Sigmoid colon (tissue), 4 donors: ENCODE measurements at regions not wholly inside any gene's neighbourhood (a gene's known extent, or its start where the extent isn't known, plus 50 kb on each side); places are given as distances from the start of the nearest gene placed in this dataset.

ENCODE experiments used
- CTCF ChIP-seq, 4 experiments: fragments of 450-650 bp in 3 of 4; fragments of 200-600 bp in 1 of 4; IDR thresholded peaks; one replicate each; pipeline ENCODE4 v1.5.1; 2016 to 2019; ENCODE audit warnings: antibody characterized with exemption in 4 of 4, mild to moderate bottlenecking in 3 of 4, moderate library complexity in 2 of 4
- EP300 ChIP-seq, 4 donors: sonication (generic); formaldehyde crosslinking; IDR thresholded peaks; one replicate each; pipeline ENCODE4 v1.6.1; 2017; ENCODE audit warnings: antibody characterized with exemption in 4 of 4
- POLR2A ChIP-seq, 2 donors: fragments of 450-650 bp; IDR thresholded peaks; one replicate each; pipeline ENCODE4 v1.6.1; 2016; ENCODE audit warnings: antibody characterized with exemption in 2 of 2, mild to moderate bottlenecking in 2 of 2, moderate library complexity in 2 of 2
- POLR2AphosphoS5 ChIP-seq, 4 donors: sonication (generic); formaldehyde crosslinking; IDR thresholded peaks; one replicate each; pipeline ENCODE4 v1.6.1; 2017; ENCODE audit warnings: antibody characterized with exemption in 4 of 4

- TF ChIP-seq CTCF (IDR thresholded peaks at IDR 0.05) (no peak), POLR2A (IDR thresholded peaks at IDR 0.05) (no peak), EP300 (IDR thresholded peaks at IDR 0.05) (no peak), POLR2AphosphoS5 (IDR thresholded peaks at IDR 0.05) (no peak)
Observed at GRCh38 chr1:4170548-4171340, 270.7 kb upstream of the C1orf174 start.
